ENCODE measurements at regions not wholly inside any gene's neighbourhood (a gene's known extent, or its start where the extent isn't known, plus 50 kb on each side); places are given as distances from the start of the nearest gene placed in this dataset.

GRCh38 chr12:74846116-74846515 is 308.5 kb downstream of the ATXN7L3B start:
- Histone ChIP-seq H3K4me2 (ENCODE audit: extremely low read depth, insufficient read depth, low read length) (no peak overlapping the region), H3K27me3 (ENCODE audit: control insufficient read depth, insufficient read depth, low read length) (no peaks in the 10 kb centered on the region), H3K36me3 (ENCODE audit: control insufficient read depth, insufficient read depth, low read length) (no peaks in the 10 kb centered on the region), H3K4me1 (ENCODE audit: control insufficient read depth, extremely low read depth, insufficient read depth, low read length) (no peaks in the 10 kb centered on the region), H4K20me1 (ENCODE audit: control insufficient read depth, extremely low read depth, insufficient read depth, low read length) (no peaks in the 10 kb centered on the region), H3K9ac (ENCODE audit: insufficient read depth, low read length) (no peak overlapping the region), H3K79me2 (ENCODE audit: control insufficient read depth, insufficient read depth, low read length) (no peaks in the 10 kb centered on the region), H2AFZ (ENCODE audit: low read length) (no peak overlapping the region), H3K27ac (ENCODE audit: insufficient read depth, low read length) (no peak overlapping the region), H3K9me3 (ENCODE audit: control insufficient read depth, insufficient read depth, low read depth, low read length) (no peaks in the 10 kb centered on the region), H3K4me3 (replicated peaks in 1 of 4; ENCODE audit: control extremely low read depth in 1 of 4, insufficient read depth in 1 of 4, low read depth in 3 of 4, low read length in 4 of 4) (no peak overlapping the region)
- TF ChIP-seq EZH2 (IDR thresholded peaks at IDR 0.05; ENCODE audit: low read length, missing control alignments) (no peak), CTCF (conservative IDR thresholded peaks at IDR 0.05 in 1 of 2, IDR thresholded peaks at IDR 0.05 in 1 of 2; ENCODE audit: low read depth in 1 of 2, low read length in 2 of 2) (no peak)
- no peak for DNase-seq (ENCODE audit: low read depth in 2 of 2)

GRCh38 chr12:74847169-74847568 is 309.5 kb downstream of the ATXN7L3B start:
- Histone ChIP-seq H3K9ac (ENCODE audit: insufficient read depth, low read length) (no peak overlapping the region), H2AFZ (ENCODE audit: low read length) (no peak overlapping the region), H3K4me3 (replicated peaks in 1 of 4; ENCODE audit: control extremely low read depth in 1 of 4, insufficient read depth in 1 of 4, low read depth in 3 of 4, low read length in 4 of 4) (no peak overlapping the region), H3K4me2 (ENCODE audit: extremely low read depth, insufficient read depth, low read length) (no peak overlapping the region), H3K4me1 (ENCODE audit: control insufficient read depth, extremely low read depth, insufficient read depth, low read length) (no peaks in the 10 kb centered on the region), H3K9me3 (ENCODE audit: control insufficient read depth, insufficient read depth, low read depth, low read length) (no peaks in the 10 kb centered on the region), H3K79me2 (ENCODE audit: control insufficient read depth, insufficient read depth, low read length) (no peaks in the 10 kb centered on the region), H3K27ac (ENCODE audit: insufficient read depth, low read length) (no peak overlapping the region), H4K20me1 (ENCODE audit: control insufficient read depth, extremely low read depth, insufficient read depth, low read length) (no peaks in the 10 kb centered on the region), H3K36me3 (ENCODE audit: control insufficient read depth, insufficient read depth, low read length) (no peaks in the 10 kb centered on the region), H3K27me3 (ENCODE audit: control insufficient read depth, insufficient read depth, low read length) (no peaks in the 10 kb centered on the region)
- DNase-seq (ENCODE audit: low read depth in 2 of 2) = no peak
- TF ChIP-seq EZH2 (IDR thresholded peaks at IDR 0.05; ENCODE audit: low read length, missing control alignments) (no peak), CTCF (conservative IDR thresholded peaks at IDR 0.05 in 1 of 2, IDR thresholded peaks at IDR 0.05 in 1 of 2; ENCODE audit: low read depth in 1 of 2, low read length in 2 of 2) (no peak)

GRCh38 chr12:74848006-74848405 is 310.4 kb downstream of the ATXN7L3B start:
- H3K79me2 ChIP-seq (ENCODE audit: control insufficient read depth, insufficient read depth, low read length) = no peaks in the 10 kb centered on the region
- no peak for TF ChIP-seq EZH2 (IDR thresholded peaks at IDR 0.05; ENCODE audit: low read length, missing control alignments)
- TF ChIP-seq CTCF (conservative IDR thresholded peaks at IDR 0.05 in 1 of 2, IDR thresholded peaks at IDR 0.05 in 1 of 2; ENCODE audit: low read depth in 1 of 2, low read length in 2 of 2) = no peak
- H3K36me3 ChIP-seq (ENCODE audit: control insufficient read depth, insufficient read depth, low read length) = no peaks in the 10 kb centered on the region
- no peaks in the 10 kb centered on the region for H3K9me3 ChIP-seq (ENCODE audit: control insufficient read depth, insufficient read depth, low read depth, low read length)
- H3K4me1 ChIP-seq (ENCODE audit: control insufficient read depth, extremely low read depth, insufficient read depth, low read length) = no peaks in the 10 kb centered on the region
- no peaks in the 10 kb centered on the region for H4K20me1 ChIP-seq (ENCODE audit: control insufficient read depth, extremely low read depth, insufficient read depth, low read length)
- no peak overlapping the region for H3K9ac ChIP-seq (ENCODE audit: insufficient read depth, low read length)
- H3K27ac ChIP-seq (ENCODE audit: insufficient read depth, low read length) = no peak overlapping the region
- DNase-seq (ENCODE audit: low read depth in 2 of 2) = no peak
- H3K4me3 ChIP-seq (replicated peaks in 1 of 4; ENCODE audit: control extremely low read depth in 1 of 4, insufficient read depth in 1 of 4, low read depth in 3 of 4, low read length in 4 of 4) = no peak overlapping the region
- no peak overlapping the region for H3K4me2 ChIP-seq (ENCODE audit: extremely low read depth, insufficient read depth, low read length)
- H2AFZ ChIP-seq (ENCODE audit: low read length) = no peak overlapping the region
- no peaks in the 10 kb centered on the region for H3K27me3 ChIP-seq (ENCODE audit: control insufficient read depth, insufficient read depth, low read length)
